ENCODE measurements at regions not wholly inside any gene's neighbourhood (a gene's known extent, or its start where the extent isn't known, plus 50 kb on each side); places are given as distances from the start of the nearest gene placed in this dataset.

- no peaks in the 10 kb centered on the region for H3K9me1 ChIP-seq (ENCODE audit: insufficient read depth, low read length)
- H3K9me3 ChIP-seq (ENCODE audit: control insufficient read depth, insufficient read depth, low read length) = no peaks in the 10 kb centered on the region
- no TSS peak for BruUV-seq (replicated peaks)
- DNase-seq (no peak), ATAC-seq (ENCODE audit: low read depth) (no peak)
- no peak overlapping the region for H2AK5ac ChIP-seq (ENCODE audit: low read depth, low read length)
- ChIA-PET CTCF (interaction anchor here (0.6 kb wide), 1 partner anchor 71 kb away, joined by 3 read pairs; no protein-coding TSS in a partner anchor), POLR2A (ENCODE audit: unreplicated experiment) (no interaction called here)
- no peaks in the 10 kb centered on the region for H3K36me3 ChIP-seq (ENCODE audit: control insufficient read depth, insufficient read depth, low read length)
- H3K4me2 ChIP-seq (ENCODE audit: low read depth, low read length) = no peak overlapping the region
- H3K18ac ChIP-seq (ENCODE audit: low read depth, low read length) = no peak overlapping the region
- H3K79me1 ChIP-seq (ENCODE audit: low read depth in 1 of 2, low read length in 2 of 2) = no peaks in the 10 kb centered on the region
- no peak overlapping the region for H3K4ac ChIP-seq (ENCODE audit: low read depth, low read length)
- no peak overlapping the region for H3K9ac ChIP-seq (ENCODE audit: low read depth, low read length)
- no peaks in the 10 kb centered on the region for H3K4me1 ChIP-seq (ENCODE audit: control insufficient read depth, insufficient read depth, low read length)
- H3K23ac ChIP-seq (ENCODE audit: low read depth, low read length) = no peak overlapping the region
- H4K5ac ChIP-seq (ENCODE audit: low read depth, low read length) = no peak overlapping the region
- H4K91ac ChIP-seq (ENCODE audit: insufficient read depth, low read depth, low read length) = no peak overlapping the region
- no peak overlapping the region for H4K8ac ChIP-seq (ENCODE audit: low read depth in 2 of 2, low read length in 2 of 2)
- H2BK5ac ChIP-seq (ENCODE audit: low read depth, low read length, poor library complexity, severe bottlenecking) = no peak overlapping the region
- no peak overlapping the region for H2BK120ac ChIP-seq (ENCODE audit: low read depth, low read length)
- no peak overlapping the region for H2AK9ac ChIP-seq (replicated peaks; ENCODE audit: low read depth, low read length, poor library complexity)
- no peak overlapping the region for H2BK15ac ChIP-seq (ENCODE audit: low read depth, low read length)
- intact Hi-C loops (cut with micrococcal nuclease) = no loop called here
- H3K56ac ChIP-seq (ENCODE audit: extremely low read depth, insufficient read depth, low read length) = no peak overlapping the region
- H3K27ac ChIP-seq (ENCODE audit: insufficient read depth, low read length) = no peak overlapping the region
- H2AFZ ChIP-seq (replicated peaks; ENCODE audit: low read length, poor library complexity) = no peak overlapping the region
- H3K4me3 ChIP-seq (ENCODE audit: insufficient read depth, low read depth, low read length) = no peak overlapping the region
- H2BK20ac ChIP-seq (ENCODE audit: low read depth, low read length) = no peak overlapping the region
- no peak for TF ChIP-seq USF2 (IDR thresholded peaks at IDR 0.05; ENCODE audit: low read depth, low read length)
- TF ChIP-seq CEBPB (IDR thresholded peaks at IDR 0.05; ENCODE audit: low read depth, low read length) = no peak
- no peak for TF ChIP-seq RAD21 (IDR thresholded peaks at IDR 0.05; ENCODE audit: low read length)
- no peak for TF ChIP-seq ELK1 (IDR thresholded peaks at IDR 0.05; ENCODE audit: borderline replicate concordance, low read depth, low read length)
- no peak for TF ChIP-seq CTCF (conservative IDR thresholded peaks at IDR 0.05; ENCODE audit: low read depth, low read length)
- TF ChIP-seq FOS (IDR thresholded peaks at IDR 0.05; ENCODE audit: low read depth, low read length) = no peak
- no peak overlapping the region for H3K14ac ChIP-seq (replicated peaks; ENCODE audit: low read depth, low read length)
- no CpG with 5 or more reads among the region's 2 CpGs for WGBS, 2 experiments (ENCODE audit: extremely low coverage in 2 of 2, insufficient read length in 1 of 2)
- H3K27me3 ChIP-seq (ENCODE audit: control insufficient read depth, insufficient read depth, low read length) = no peaks in the 10 kb centered on the region
- dilution Hi-C loops (cut with HindIII; ENCODE audit: low sequenced_read_pairs, unreplicated experiment) = no loop called here
- H4K20me1 ChIP-seq (ENCODE audit: insufficient read depth, low read length) = no peaks in the 10 kb centered on the region
- in situ Hi-C loops (cut with MboI; ENCODE audit: low sequenced_read_pairs) = no loop called here
These were observed 105.8 kb downstream of the MRPL39 start for GRCh38 chr21:25501462-25501861.

Measured in IMR-90 (cell line).